Effector memory CD8-positive, alpha-beta T cell (primary cell): ENCODE measurements at regions not wholly inside any gene's neighbourhood (a gene's known extent, or its start where the extent isn't known, plus 50 kb on each side); places are given as distances from the start of the nearest gene placed in this dataset.

Experiments
- ATAC-seq: fragments of 150-1000 bp; cut with Tn5 transposase; replicated peaks from 2 replicates; pipeline ENCODE4 v1.10.0; 2021; ENCODE audit warnings: mild to moderate bottlenecking, moderate library complexity
- DNase-seq, 3 experiments: peaks; one replicate each; pipeline ENCODE4 v3.0.0; 2021
- H3K27ac Mint-ChIP-seq, 2 donors: one replicate each; pipeline ENCODE4 v1.8.0; 2022; ENCODE audit warnings: mild to moderate bottlenecking in 2 of 2, mixed read lengths in 2 of 2, moderate library complexity in 2 of 2
- H3K27me3 Mint-ChIP-seq, 2 donors: one replicate each; pipeline ENCODE4 v1.8.0; 2022; ENCODE audit warnings: mixed read lengths in 2 of 2
- H3K36me3 Mint-ChIP-seq: one replicate; pipeline ENCODE4 v1.8.0; 2022; ENCODE audit warnings: mild to moderate bottlenecking, moderate library complexity, mixed read lengths; ENCODE audit not compliant: insufficient read depth
- H3K4me1 Mint-ChIP-seq, 2 donors: one replicate each; pipeline ENCODE4 v1.8.0; 2022; ENCODE audit warnings: low read depth in 2 of 2, mixed read lengths in 2 of 2
- H3K4me3 Mint-ChIP-seq, 2 donors: one replicate each; pipeline ENCODE4 v1.8.0; 2022; ENCODE audit warnings: mild to moderate bottlenecking in 2 of 2, mixed read lengths in 2 of 2, moderate library complexity in 2 of 2
- H3K9me3 Mint-ChIP-seq, 2 donors: one replicate each; pipeline ENCODE4 v1.8.0; 2022; ENCODE audit warnings: mixed read lengths in 2 of 2

- Mint-ChIP-seq H3K27me3 (peaks cover 0 to 5% of the 10 kb centered on the region in 2 donors), H3K36me3 (no peaks in the 10 kb centered on the region), H3K27ac (no peak overlapping the region), H3K4me1 (no peaks in the 10 kb centered on the region), H3K4me3 (no peak overlapping the region), H3K9me3 (no peaks in the 10 kb centered on the region)
- DNase-seq (no peak), ATAC-seq (no peak)
Observed at GRCh38 chr6:113735491-113735890, 121.7 kb upstream of the MARCKS start.

GRCh38 chr6:113736978-113737377 is 120.2 kb upstream of the MARCKS start:
- DNase-seq (no peak), ATAC-seq (no peak)
- H3K4me3 Mint-ChIP-seq = no peak overlapping the region
- peaks cover 0 to 5% of the 10 kb centered on the region in 2 donors for H3K27me3 Mint-ChIP-seq
- H3K9me3 Mint-ChIP-seq = no peaks in the 10 kb centered on the region
- H3K4me1 Mint-ChIP-seq = no peaks in the 10 kb centered on the region
- H3K36me3 Mint-ChIP-seq = no peaks in the 10 kb centered on the region
- no peak overlapping the region for H3K27ac Mint-ChIP-seq

DNA sequence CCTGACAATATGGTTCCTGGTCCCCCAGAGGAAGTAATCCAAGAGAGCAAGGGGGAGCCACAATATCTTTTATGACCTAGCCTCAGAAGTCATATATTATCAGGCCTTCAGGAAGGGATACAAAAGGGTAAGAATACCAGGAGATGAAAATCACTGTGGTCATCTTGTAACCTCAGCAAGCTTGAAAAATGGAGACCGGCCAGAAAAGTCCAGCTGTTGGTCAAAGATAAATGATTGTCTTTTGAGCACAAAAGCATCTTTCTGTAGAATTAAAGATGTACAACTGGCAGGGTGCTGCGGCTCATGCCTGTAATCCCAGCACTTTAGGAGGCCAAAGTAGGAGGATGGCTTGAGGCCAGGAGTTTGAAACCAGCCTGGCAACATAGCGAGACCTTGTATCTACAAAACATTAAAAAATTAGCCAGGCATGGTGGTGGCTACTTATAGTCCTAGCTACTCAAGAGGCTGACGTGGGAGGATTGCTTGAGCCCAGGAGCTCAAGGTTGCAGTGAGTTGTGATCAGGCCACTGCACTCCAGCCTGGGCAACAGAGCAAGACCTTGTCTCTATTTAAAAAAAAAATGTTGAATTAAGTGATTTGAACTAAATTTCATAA is 118.0 kb upstream of the MARCKS start:
- Mint-ChIP-seq H3K27ac (no peak overlapping the region), H3K4me3 (no peak overlapping the region), H3K36me3 (no peaks in the 10 kb centered on the region), H3K27me3 (peaks cover 0 to 5% of the 10 kb centered on the region in 2 donors), H3K9me3 (no peaks in the 10 kb centered on the region), H3K4me1 (no peaks in the 10 kb centered on the region)
- DNase-seq (no peak), ATAC-seq (no peak)

DNA sequence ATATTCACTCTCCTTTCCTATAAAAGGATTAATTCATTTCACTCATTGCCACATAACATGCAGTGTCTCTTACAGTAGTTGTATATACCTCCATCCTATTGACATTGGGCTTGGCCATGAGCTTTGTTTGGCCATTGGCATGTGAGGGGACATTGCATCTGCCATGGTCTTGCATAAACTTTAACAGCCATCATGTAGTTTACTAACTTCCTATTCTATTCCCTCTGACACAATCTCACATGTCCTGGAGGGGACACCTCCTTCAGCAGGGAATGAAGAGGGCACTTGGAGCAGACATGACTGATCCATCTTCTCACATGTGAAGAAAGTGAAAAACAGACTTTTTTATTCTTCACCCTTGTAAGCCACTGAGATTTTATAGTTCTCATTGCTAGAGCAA is 115.5 kb upstream of the MARCKS start:
- Mint-ChIP-seq H3K9me3 (no peaks in the 10 kb centered on the region), H3K27ac (no peak overlapping the region), H3K4me1 (no peaks in the 10 kb centered on the region), H3K36me3 (no peaks in the 10 kb centered on the region), H3K4me3 (no peak overlapping the region), H3K27me3 (no peaks in the 10 kb centered on the region)
- ATAC-seq = no peak
- no peak for DNase-seq

- no peaks in the 10 kb centered on the region for H3K27me3 Mint-ChIP-seq
- H3K9me3 Mint-ChIP-seq = no peaks in the 10 kb centered on the region
- DNase-seq (no peak), ATAC-seq (no peak)
- H3K36me3 Mint-ChIP-seq = no peaks in the 10 kb centered on the region
- no peaks in the 10 kb centered on the region for H3K4me1 Mint-ChIP-seq
- H3K4me3 Mint-ChIP-seq = no peak overlapping the region
- H3K27ac Mint-ChIP-seq = no peak overlapping the region
Observed at GRCh38 chr6:113742342-113742741, 114.8 kb upstream of the MARCKS start.

GRCh38 chr6:113744861-113745260 is 112.3 kb upstream of the MARCKS start:
- H3K4me3 Mint-ChIP-seq = no peak overlapping the region
- H3K27me3 Mint-ChIP-seq = no peaks in the 10 kb centered on the region
- DNase-seq (no peak), ATAC-seq (no peak)
- H3K27ac Mint-ChIP-seq = no peak overlapping the region
- H3K36me3 Mint-ChIP-seq = no peaks in the 10 kb centered on the region
- H3K4me1 Mint-ChIP-seq = no peaks in the 10 kb centered on the region
- H3K9me3 Mint-ChIP-seq = no peaks in the 10 kb centered on the region

GRCh38 chr6:113750151-113750855 is 106.8 kb upstream of the MARCKS start:
- H3K9me3 Mint-ChIP-seq = no peaks in the 10 kb centered on the region
- DNase-seq (no peak), ATAC-seq (no peak)
- H3K4me3 Mint-ChIP-seq = no peak overlapping the region
- no peaks in the 10 kb centered on the region for H3K27me3 Mint-ChIP-seq
- no peaks in the 10 kb centered on the region for H3K36me3 Mint-ChIP-seq
- no peaks in the 10 kb centered on the region for H3K4me1 Mint-ChIP-seq
- H3K27ac Mint-ChIP-seq = no peak overlapping the region

- ATAC-seq = no peak
- DNase-seq = no peak
- Mint-ChIP-seq H3K27me3 (no peaks in the 10 kb centered on the region), H3K4me1 (no peaks in the 10 kb centered on the region), H3K4me3 (no peak overlapping the region), H3K36me3 (no peaks in the 10 kb centered on the region), H3K9me3 (no peaks in the 10 kb centered on the region), H3K27ac (no peak overlapping the region)
Observed at GRCh38 chr6:113754291-113754690, 102.9 kb upstream of the MARCKS start.

DNA sequence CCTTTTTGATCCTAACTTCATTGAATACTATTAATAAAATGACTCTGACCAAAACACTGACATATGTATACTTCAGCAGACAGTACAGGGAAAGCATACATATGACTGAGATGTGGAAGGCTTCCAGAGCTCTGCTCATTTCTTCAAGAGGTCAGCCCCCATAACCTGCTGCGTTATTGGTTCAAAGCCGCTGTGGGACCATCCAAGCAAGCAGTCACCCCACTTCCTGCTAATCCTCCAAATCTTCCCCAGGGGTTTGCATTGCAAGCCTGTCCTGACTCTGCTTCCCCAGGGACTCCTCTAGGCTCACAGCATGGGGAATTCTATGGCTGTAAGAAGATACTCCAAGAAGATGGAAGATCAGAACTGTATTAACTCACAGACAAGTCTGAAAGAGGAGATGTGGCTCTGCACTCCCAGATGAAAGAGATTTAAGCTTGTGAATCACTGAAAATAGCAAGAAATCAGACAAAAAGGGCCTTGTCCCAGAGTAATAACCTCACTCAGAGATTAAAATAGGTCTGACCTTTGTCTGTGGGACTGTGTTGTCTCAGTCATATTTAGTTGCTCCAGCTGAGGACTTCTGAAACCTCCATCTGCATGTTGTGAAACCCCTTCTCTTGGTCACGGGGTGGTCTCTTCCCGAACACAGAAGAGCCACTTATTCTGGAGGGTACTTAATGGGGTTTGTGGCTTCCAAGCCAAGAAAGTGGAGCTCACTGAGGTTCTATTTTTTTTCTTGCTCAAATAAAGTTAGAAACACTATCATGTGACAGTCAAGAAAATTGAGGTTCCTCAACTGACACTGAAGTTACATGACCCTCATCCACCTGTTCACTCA is 101.5 kb upstream of the MARCKS start:
- no peaks in the 10 kb centered on the region for H3K4me1 Mint-ChIP-seq
- H3K9me3 Mint-ChIP-seq = no peaks in the 10 kb centered on the region
- no peak overlapping the region for H3K4me3 Mint-ChIP-seq
- H3K36me3 Mint-ChIP-seq = no peaks in the 10 kb centered on the region
- H3K27ac Mint-ChIP-seq = no peak overlapping the region
- DNase-seq = no peak
- ATAC-seq = no peak
- H3K27me3 Mint-ChIP-seq = no peaks in the 10 kb centered on the region

DNA sequence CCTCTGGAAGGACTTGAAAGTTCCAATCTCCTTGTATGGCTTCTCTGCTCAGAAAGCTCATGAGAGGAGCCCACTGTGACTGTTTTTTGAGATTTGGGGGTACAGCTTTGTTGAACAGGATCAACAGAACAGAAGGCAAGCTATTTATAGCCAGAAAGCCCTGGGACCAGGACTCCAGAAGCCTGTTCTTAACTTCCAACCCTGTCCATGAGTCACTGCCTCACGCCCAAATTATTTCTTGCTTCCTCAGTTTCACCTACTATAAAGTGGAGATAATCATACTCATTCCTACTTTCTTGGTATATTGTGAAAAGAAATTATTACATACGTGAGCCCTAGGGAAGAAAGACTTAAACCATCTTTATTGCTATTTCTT is 100.9 kb upstream of the MARCKS start:
- ATAC-seq (no peak), DNase-seq (no peak)
- Mint-ChIP-seq H3K27ac (no peak overlapping the region), H3K4me3 (no peak overlapping the region), H3K27me3 (no peaks in the 10 kb centered on the region), H3K4me1 (no peaks in the 10 kb centered on the region), H3K9me3 (no peaks in the 10 kb centered on the region), H3K36me3 (no peaks in the 10 kb centered on the region)

- Mint-ChIP-seq H3K4me3 (no peak overlapping the region), H3K36me3 (no peaks in the 10 kb centered on the region), H3K27me3 (no peaks in the 10 kb centered on the region), H3K27ac (no peak overlapping the region), H3K9me3 (no peaks in the 10 kb centered on the region), H3K4me1 (no peaks in the 10 kb centered on the region)
- ATAC-seq (no peak), DNase-seq (no peak)
Observed at GRCh38 chr6:113758214-113758613, 98.9 kb upstream of the MARCKS start.

DNA sequence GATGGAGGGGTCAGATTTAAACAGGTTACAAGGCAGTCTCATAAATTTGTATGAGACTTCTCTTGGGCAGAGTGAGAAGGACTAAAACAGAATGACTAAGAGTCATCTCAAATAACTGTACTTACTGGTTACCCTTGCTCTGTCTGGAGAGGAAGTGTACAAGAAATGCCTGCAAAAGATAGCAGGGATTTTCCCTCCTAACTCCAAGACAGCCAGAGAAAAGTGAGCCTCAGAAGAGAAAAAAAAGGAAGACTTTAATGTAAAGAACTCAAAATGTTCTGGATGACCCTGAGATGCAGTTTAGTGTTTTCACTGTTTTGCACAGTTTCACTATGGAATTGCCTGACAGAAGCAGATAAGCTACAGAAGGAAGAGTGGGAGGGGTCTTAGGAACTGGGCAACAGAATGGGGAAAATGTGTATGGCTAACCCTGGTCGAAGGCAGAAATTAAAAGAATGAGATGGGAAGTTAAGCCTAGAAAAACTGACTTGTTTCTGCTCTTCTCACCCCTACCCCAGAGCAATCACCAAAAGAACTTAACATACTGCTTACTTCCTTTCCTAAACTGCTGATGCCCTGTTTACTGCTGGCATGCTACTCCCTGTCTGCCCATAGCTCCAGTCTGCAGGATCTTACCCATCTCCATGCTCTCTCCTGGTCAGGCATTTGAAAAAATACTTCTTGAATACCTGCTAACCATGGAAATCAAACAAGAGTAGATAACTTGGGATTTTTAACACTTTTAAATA is 98.1 kb upstream of the MARCKS start:
- Mint-ChIP-seq H3K4me1 (no peaks in the 10 kb centered on the region), H3K4me3 (no peak overlapping the region), H3K27ac (no peak overlapping the region), H3K27me3 (no peaks in the 10 kb centered on the region), H3K9me3 (no peaks in the 10 kb centered on the region), H3K36me3 (no peaks in the 10 kb centered on the region)
- no peak for ATAC-seq
- DNase-seq = no peak

DNA sequence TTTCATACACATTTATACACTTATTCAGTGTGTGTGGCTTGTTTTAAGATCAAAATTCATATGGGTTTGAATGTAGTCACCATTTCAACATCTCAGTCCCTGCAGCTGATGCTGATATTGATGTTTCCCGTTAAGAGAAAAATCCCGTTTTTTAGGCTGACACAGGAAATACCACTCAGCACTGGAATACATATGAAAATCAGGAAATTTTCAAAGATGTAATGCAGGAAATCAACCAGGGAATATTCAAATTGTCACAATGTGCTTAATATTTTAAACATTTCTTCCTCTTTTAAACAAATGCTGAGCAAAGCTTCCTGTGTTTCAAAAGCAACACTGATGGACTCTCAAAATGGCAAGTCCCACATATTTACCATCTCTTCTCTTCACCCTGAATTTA is 94.5 kb upstream of the MARCKS start:
- H3K9me3 Mint-ChIP-seq = no peaks in the 10 kb centered on the region
- no peaks in the 10 kb centered on the region for H3K27me3 Mint-ChIP-seq
- no peaks in the 10 kb centered on the region for H3K36me3 Mint-ChIP-seq
- ATAC-seq = no peak
- DNase-seq = no peak
- H3K27ac Mint-ChIP-seq = no peak overlapping the region
- no peak overlapping the region for H3K4me3 Mint-ChIP-seq
- no peaks in the 10 kb centered on the region for H3K4me1 Mint-ChIP-seq
